B cell (primary cell): ENCODE measurements at regions not wholly inside any gene's neighbourhood (a gene's known extent, or its start where the extent isn't known, plus 50 kb on each side); places are given as distances from the start of the nearest gene placed in this dataset.

Experiments used
- ATAC-seq: fragments of 200-7000 bp; cut with Tn5 transposase; one replicate; pipeline ENCODE4 v1.10.0; 2021; ENCODE audit warnings: low read depth, mild to moderate bottlenecking, moderate number of reproducible peaks, moderate library complexity
- CTCF ChIA-PET: fragments of 350-600 bp; sonication (Branson Sonifier 250); formaldehyde crosslinking; loops from one replicate; lab custom pipeline; 2021; ENCODE audit warnings: antibody characterized with exemption, inconsistent platforms; lab: Charles Lee
- POLR2A ChIA-PET: fragments of 350-600 bp; sonication (Branson Sonifier 250); formaldehyde crosslinking; loops from one replicate; lab custom pipeline; 2021; ENCODE audit warnings: antibody characterized with exemption; lab: Charles Lee
- DNase-seq: peaks from one replicate; pipeline ENCODE4 v3.0.0; 2013
- H2AFZ ChIP-seq: 2 replicates; pipeline ENCODE4 v1.6.1; 2012; ENCODE audit warnings: mild to moderate bottlenecking, low read depth, low read length; ENCODE audit not compliant: insufficient read depth, poor library complexity, severe bottlenecking
- H3K27ac ChIP-seq, 2 donors: 1 replicate in 1 of 2; 2 replicates in 1 of 2; pipeline ENCODE4 v1.5.1; 2012 to 2013; ENCODE audit warnings: low read length in 2 of 2, mild to moderate bottlenecking in 2 of 2, moderate library complexity in 1 of 2
- H3K27me3 ChIP-seq, 4 experiments: fragments of 200-600 bp in 1 of 4; sonication (generic) in 1 of 4; replicated peaks in 1 of 4; 1 replicate in 2 of 4; 2 replicates in 2 of 4; pipeline versions ENCODE4 v1.6.1 to v1.7.0; 2013 to 2016; ENCODE audit warnings: low read length in 3 of 4, mild to moderate bottlenecking in 2 of 4, mixed read lengths in 1 of 4, moderate library complexity in 1 of 4; ENCODE audit not compliant: insufficient read depth in 4 of 4, control insufficient read depth in 3 of 4; ENCODE audit errors: control extremely low read depth in 1 of 4
- H3K36me3 ChIP-seq, 2 experiments: replicated peaks in 1 of 2; 1 replicate in 1 of 2; 2 replicates in 1 of 2; pipeline versions ENCODE4 v1.6.1 to v1.7.1; 2013; ENCODE audit warnings: low read length in 1 of 2; ENCODE audit not compliant: insufficient read depth in 2 of 2, control insufficient read depth in 1 of 2; ENCODE audit errors: control extremely low read depth in 1 of 2, extremely low read depth in 1 of 2
- H3K4me1 ChIP-seq, 2 donors: fragments of 200-600 bp in 1 of 2; sonication (generic) in 1 of 2; 1 replicate in 1 of 2; 2 replicates in 1 of 2; pipeline versions ENCODE4 v1.5.1 to v1.6.1; 2013 to 2017; ENCODE audit warnings: low read length in 2 of 2; ENCODE audit not compliant: control insufficient read depth in 2 of 2, insufficient read depth in 2 of 2
- H3K4me2 ChIP-seq: replicated peaks from 2 replicates; pipeline ENCODE3; 2012; ENCODE audit warnings: mild to moderate bottlenecking, low read depth, low read length; ENCODE audit not compliant: poor library complexity, severe bottlenecking
- H3K4me3 ChIP-seq, 5 experiments: fragments of 200-600 bp in 1 of 5; sonication (generic) in 1 of 5; 1 replicate in 3 of 5; 2 replicates in 2 of 5; pipeline versions ENCODE4 v1.5.1 to v1.7.0; 2011 to 2016; ENCODE audit warnings: low read length in 4 of 5, mild to moderate bottlenecking in 4 of 5, low read depth in 2 of 5, control low read depth in 1 of 5, moderate library complexity in 1 of 5; ENCODE audit not compliant: insufficient read depth in 1 of 5; ENCODE audit errors: control extremely low read depth in 1 of 5, extremely low read depth in 1 of 5
- H3K79me2 ChIP-seq: fragments of 200-600 bp; sonication (generic); one replicate; pipeline ENCODE4 v1.6.0; 2016; ENCODE audit warnings: low read length; ENCODE audit not compliant: control insufficient read depth, insufficient read depth
- H3K9ac ChIP-seq: fragments of 200-600 bp; sonication (generic); 2 replicates; pipeline ENCODE4 v1.6.1; 2017; ENCODE audit warnings: mild to moderate bottlenecking, low read length, moderate library complexity
- H3K9me3 ChIP-seq, 3 donors: one replicate each; pipeline versions ENCODE4 v1.6.1 to v1.7.1; 2013; ENCODE audit warnings: low read length in 2 of 3; ENCODE audit not compliant: control insufficient read depth in 2 of 3, insufficient read depth in 1 of 3; ENCODE audit errors: control extremely low read depth in 1 of 3
- H4K20me1 ChIP-seq: 2 replicates; pipeline ENCODE4 v1.6.0; 2012; ENCODE audit warnings: mild to moderate bottlenecking, low read length; ENCODE audit not compliant: insufficient read depth, control insufficient read depth, poor library complexity, severe bottlenecking
- H3K27ac Mint-ChIP-seq: one replicate; pipeline ENCODE4 v1.8.0; 2021; ENCODE audit warnings: mixed read lengths
- H3K27me3 Mint-ChIP-seq: one replicate; pipeline ENCODE4 v1.8.0; 2021; ENCODE audit warnings: mixed read lengths
- H3K4me1 Mint-ChIP-seq: one replicate; pipeline ENCODE4 v1.8.0; 2021; ENCODE audit warnings: mixed read lengths
- H3K4me3 Mint-ChIP-seq: one replicate; pipeline ENCODE4 v1.8.0; 2021; ENCODE audit warnings: mixed read lengths
- H3K9me3 Mint-ChIP-seq: one replicate; pipeline ENCODE4 v1.8.0; 2022; ENCODE audit warnings: mixed read lengths; ENCODE audit not compliant: insufficient read depth
- EZH2 ChIP-seq: IDR thresholded peaks from 2 replicates; pipeline ENCODE4 v1.6.1; 2012; ENCODE audit warnings: borderline replicate concordance, low read depth, mild to moderate bottlenecking, moderate library complexity, low read length; ENCODE audit not compliant: insufficient read depth, poor library complexity, severe bottlenecking
- WGBS: methylation state at CpG from one replicate; pipeline ENCODE4 v1.1.5; 2013; ENCODE audit warnings: missing lambda C conversion rate; ENCODE audit not compliant: insufficient coverage; 5-methylcytosine and 5-hydroxymethylcytosine counted together
- intact Hi-C: fragments of 100-400 bp; cut with micrococcal nuclease; formaldehyde crosslinking; loops from one replicate; pipeline ENCODE4 v1.10.0; 2022
- TF ChIP-seq, protein P1 (sequence below): fragments of 200-600 bp; IDR thresholded peaks from one replicate; pipeline ENCODE4 v1.8.0; 2022; ENCODE audit warnings: antibody characterized with exemption, mild to moderate bottlenecking

DNA sequence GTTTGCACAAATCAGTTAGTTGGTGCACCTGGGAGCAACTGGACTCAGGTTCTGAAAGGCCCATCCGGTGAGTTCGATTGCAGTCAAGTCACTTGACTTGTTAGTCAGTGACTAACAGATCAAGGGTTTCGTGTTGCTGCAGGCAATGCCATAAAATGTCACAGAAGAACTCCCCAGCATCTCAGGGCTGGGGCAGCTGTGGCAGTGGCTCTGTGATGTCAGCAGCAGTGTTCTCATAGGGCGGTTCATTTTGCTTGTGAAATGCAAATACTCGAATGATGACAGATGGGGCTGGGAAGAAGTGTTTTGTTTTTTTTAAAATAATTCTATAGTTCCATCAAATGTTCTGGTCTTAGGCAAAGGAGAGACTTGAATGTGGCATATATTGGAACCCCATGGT, 287.8 kb downstream of the LMX1A start:
- no peaks in the 10 kb centered on the region for H3K9me3 Mint-ChIP-seq
- peaks cover 4% of the 10 kb centered on the region for H3K27me3 Mint-ChIP-seq
- 87% methylated on average over 3 of the region's 5 CpGs for WGBS
- no peaks in the 10 kb centered on the region for H3K36me3 ChIP-seq
- H3K9ac ChIP-seq, result no peak overlapping the region
- no peak overlapping the region for H3K4me3 ChIP-seq
- no peaks in the 10 kb centered on the region for H3K79me2 ChIP-seq
- no peak for TF ChIP-seq EZH2
- TF ChIP-seq, protein P1, sequence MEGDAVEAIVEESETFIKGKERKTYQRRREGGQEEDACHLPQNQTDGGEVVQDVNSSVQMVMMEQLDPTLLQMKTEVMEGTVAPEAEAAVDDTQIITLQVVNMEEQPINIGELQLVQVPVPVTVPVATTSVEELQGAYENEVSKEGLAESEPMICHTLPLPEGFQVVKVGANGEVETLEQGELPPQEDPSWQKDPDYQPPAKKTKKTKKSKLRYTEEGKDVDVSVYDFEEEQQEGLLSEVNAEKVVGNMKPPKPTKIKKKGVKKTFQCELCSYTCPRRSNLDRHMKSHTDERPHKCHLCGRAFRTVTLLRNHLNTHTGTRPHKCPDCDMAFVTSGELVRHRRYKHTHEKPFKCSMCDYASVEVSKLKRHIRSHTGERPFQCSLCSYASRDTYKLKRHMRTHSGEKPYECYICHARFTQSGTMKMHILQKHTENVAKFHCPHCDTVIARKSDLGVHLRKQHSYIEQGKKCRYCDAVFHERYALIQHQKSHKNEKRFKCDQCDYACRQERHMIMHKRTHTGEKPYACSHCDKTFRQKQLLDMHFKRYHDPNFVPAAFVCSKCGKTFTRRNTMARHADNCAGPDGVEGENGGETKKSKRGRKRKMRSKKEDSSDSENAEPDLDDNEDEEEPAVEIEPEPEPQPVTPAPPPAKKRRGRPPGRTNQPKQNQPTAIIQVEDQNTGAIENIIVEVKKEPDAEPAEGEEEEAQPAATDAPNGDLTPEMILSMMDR, result no peak
- H4K20me1 ChIP-seq, result no peaks in the 10 kb centered on the region
- ChIA-PET CTCF (no interaction called here), POLR2A (no interaction called here)
- H3K27ac Mint-ChIP-seq, result no peak overlapping the region
- no peak overlapping the region for H2AFZ ChIP-seq
- no peaks in the 10 kb centered on the region for H3K9me3 ChIP-seq
- H3K27ac ChIP-seq, result no peak overlapping the region
- ATAC-seq (no peak), DNase-seq (no peak)
- no peaks in the 10 kb centered on the region for H3K4me1 Mint-ChIP-seq
- intact Hi-C loops, result no loop called here
- H3K4me3 Mint-ChIP-seq, result no peak overlapping the region
- H3K27me3 ChIP-seq, result no peaks in the 10 kb centered on the region
- H3K4me2 ChIP-seq, result no peak overlapping the region
- H3K4me1 ChIP-seq, result no peaks in the 10 kb centered on the region

DNA sequence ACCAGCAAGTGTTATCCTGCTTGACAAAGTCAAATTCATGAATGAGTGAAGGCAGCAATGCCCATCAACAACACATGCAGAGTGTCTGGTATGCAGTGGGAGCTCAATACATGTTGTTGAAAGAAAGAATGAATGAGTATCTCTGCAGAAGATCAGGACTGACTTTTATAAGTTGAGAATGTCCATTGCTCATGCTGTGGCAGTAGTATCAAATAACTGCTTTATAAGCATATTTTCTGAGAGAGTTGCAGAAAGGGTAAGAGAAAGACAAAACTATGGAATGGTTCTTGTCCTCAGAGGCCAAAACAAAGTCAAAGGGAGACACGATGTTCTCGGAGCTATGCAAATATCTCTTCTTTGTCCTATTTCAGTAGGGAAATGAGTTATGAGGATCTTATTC, 288.7 kb downstream of the LMX1A start:
- no peak overlapping the region for H3K4me3 Mint-ChIP-seq

More for the DNA sequence above, 288.7 kb downstream of the LMX1A start:
- no peaks in the 10 kb centered on the region for H3K9me3 ChIP-seq
- no peaks in the 10 kb centered on the region for H3K79me2 ChIP-seq
- ChIA-PET CTCF (no interaction called here), POLR2A (no interaction called here)
- Mint-ChIP-seq H3K4me1 (no peaks in the 10 kb centered on the region), H3K27me3 (peaks cover 4% of the 10 kb centered on the region), H3K9me3 (no peaks in the 10 kb centered on the region), H3K27ac (no peak overlapping the region)
- DNase-seq (no peak), ATAC-seq (no peak)
- no peak overlapping the region for H3K4me3 ChIP-seq
- no peaks in the 10 kb centered on the region for H3K36me3 ChIP-seq
- no peak overlapping the region for H3K4me2 ChIP-seq
- no peaks in the 10 kb centered on the region for H4K20me1 ChIP-seq
- H2AFZ ChIP-seq, result no peak overlapping the region
- intact Hi-C loops, result no loop called here
- no CpG with 5 or more reads among the region's 2 CpGs for WGBS
- H3K4me1 ChIP-seq, result no peaks in the 10 kb centered on the region
- H3K27ac ChIP-seq, result no peak overlapping the region
- no peaks in the 10 kb centered on the region for H3K27me3 ChIP-seq
- no peak for TF ChIP-seq EZH2
- H3K9ac ChIP-seq, result no peak overlapping the region
